Osteoblast (primary cell): ENCODE measurements at regions not wholly inside any gene's neighbourhood (a gene's known extent, or its start where the extent isn't known, plus 50 kb on each side); places are given as distances from the start of the nearest gene placed in this dataset.

Source experiments
- DNase-seq: peaks from one replicate; pipeline ENCODE4 v3.0.0; 2011; ENCODE audit warnings: low spot score, mixed read lengths; ENCODE audit not compliant: insufficient read length; ENCODE audit errors: missing footprints
- H2AFZ ChIP-seq: 2 replicates; pipeline ENCODE4 v1.6.0; 2011; ENCODE audit warnings: mild to moderate bottlenecking, low read length
- H3K27ac ChIP-seq: 2 replicates; pipeline ENCODE4 v1.5.1; 2011; ENCODE audit warnings: mild to moderate bottlenecking, low read depth, low read length, moderate library complexity
- H3K27me3 ChIP-seq: 2 replicates; pipeline ENCODE4 v1.6.0; 2012; ENCODE audit warnings: mild to moderate bottlenecking, control low read depth, inconsistent platforms, low read length, moderate library complexity; ENCODE audit not compliant: insufficient read depth
- H3K36me3 ChIP-seq: 2 replicates; pipeline ENCODE4 v1.5.1; 2011; ENCODE audit warnings: mild to moderate bottlenecking, low read length, control low read depth, moderate library complexity; ENCODE audit not compliant: insufficient read depth
- H3K4me1 ChIP-seq: 2 replicates; pipeline ENCODE4 v1.5.1; 2011; ENCODE audit warnings: mild to moderate bottlenecking, low read length, control low read depth, moderate library complexity; ENCODE audit not compliant: insufficient read depth
- H3K4me2 ChIP-seq: 2 replicates; pipeline ENCODE4 v1.6.0; 2011; ENCODE audit warnings: mild to moderate bottlenecking, low read length; ENCODE audit not compliant: insufficient read depth
- H3K4me3 ChIP-seq: fragments of 200-600 bp; sonication (generic); 3 replicates; pipeline ENCODE4 v1.5.1; 2012; ENCODE audit warnings: mild to moderate bottlenecking, low read length, inconsistent platforms; ENCODE audit not compliant: insufficient read depth
- H3K79me2 ChIP-seq: 2 replicates; pipeline ENCODE4 v1.6.0; 2012; ENCODE audit warnings: mild to moderate bottlenecking, low read length, control low read depth, inconsistent platforms; ENCODE audit not compliant: insufficient read depth
- H3K9me3 ChIP-seq: 2 replicates; pipeline ENCODE4 v1.5.1; 2011; ENCODE audit warnings: low read depth, low read length, control low read depth
- H4K20me1 ChIP-seq: 2 replicates; pipeline ENCODE4 v1.6.0; 2012; ENCODE audit warnings: mild to moderate bottlenecking, low read length, control low read depth; ENCODE audit not compliant: insufficient read depth
- CTCF ChIP-seq: IDR thresholded peaks from 2 replicates; pipeline ENCODE4 v1.5.1; 2011; ENCODE audit warnings: mild to moderate bottlenecking, low read depth, low read length, moderate library complexity; ENCODE audit errors: extremely low read depth

DNA sequence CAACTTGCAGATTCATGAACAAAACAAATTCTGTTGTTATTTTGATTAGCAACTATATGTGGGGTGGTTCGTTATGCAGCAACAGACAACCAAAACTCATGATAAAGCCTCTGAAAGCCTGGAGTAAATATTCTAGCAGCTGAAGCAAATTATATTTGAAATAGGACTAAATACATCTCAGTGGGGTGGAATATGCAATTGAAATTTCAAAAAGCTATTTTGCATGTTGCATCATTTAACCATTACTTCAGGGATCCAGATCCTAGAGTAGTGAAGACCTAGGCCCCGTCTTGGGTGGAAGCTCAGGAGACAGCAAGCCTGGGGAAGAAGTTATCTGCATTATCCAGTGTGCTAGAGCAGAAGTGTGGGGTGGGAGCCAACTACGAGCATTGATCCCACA, 114.7 kb downstream of the PPM1A start:
- TF ChIP-seq CTCF: no peak
- no peaks in the 10 kb centered on the region for H3K27me3 ChIP-seq
- no peaks in the 10 kb centered on the region for H3K79me2 ChIP-seq
- no peak overlapping the region for H3K27ac ChIP-seq
- no peak overlapping the region for H2AFZ ChIP-seq
- H3K4me2 ChIP-seq: no peak overlapping the region
- H3K4me3 ChIP-seq: no peak overlapping the region
- no peak for DNase-seq
- H3K4me1 ChIP-seq: no peaks in the 10 kb centered on the region
- H3K9me3 ChIP-seq: no peaks in the 10 kb centered on the region
- H4K20me1 ChIP-seq: no peaks in the 10 kb centered on the region
- H3K36me3 ChIP-seq: no peaks in the 10 kb centered on the region

DNA sequence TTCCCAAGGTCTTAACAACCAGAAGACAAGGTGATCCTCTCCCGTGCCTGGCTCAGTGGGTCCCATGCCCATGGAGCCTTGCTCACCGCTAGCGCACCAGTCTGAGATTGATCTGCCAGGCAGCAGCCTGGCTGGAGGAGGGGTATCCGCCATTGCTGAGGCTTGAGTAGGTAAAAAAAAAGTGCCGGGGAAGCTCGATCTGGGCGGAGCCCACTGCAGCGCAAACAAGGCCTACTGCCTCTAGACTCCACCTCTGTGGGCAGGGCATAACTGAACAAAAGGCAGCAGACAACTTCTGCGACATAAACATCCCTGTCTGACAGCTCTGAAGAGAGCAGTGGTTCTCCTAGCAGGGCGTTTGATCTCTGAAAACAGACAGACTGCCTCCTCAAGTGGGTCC, 104.0 kb downstream of the C14orf39 start:
- no peaks in the 10 kb centered on the region for H3K9me3 ChIP-seq
- no peak overlapping the region for H3K4me2 ChIP-seq
- H3K4me1 ChIP-seq: no peaks in the 10 kb centered on the region
- no peaks in the 10 kb centered on the region for H3K79me2 ChIP-seq
- DNase-seq: no peak
- TF ChIP-seq CTCF: no peak
- H2AFZ ChIP-seq: no peak overlapping the region
- no peak overlapping the region for H3K27ac ChIP-seq
- H3K4me3 ChIP-seq: no peak overlapping the region
- H4K20me1 ChIP-seq: no peaks in the 10 kb centered on the region
- no peaks in the 10 kb centered on the region for H3K27me3 ChIP-seq
- H3K36me3 ChIP-seq: no peaks in the 10 kb centered on the region
